ENCODE measurements at regions not wholly inside any gene's neighbourhood (a gene's known extent, or its start where the extent isn't known, plus 50 kb on each side); places are given as distances from the start of the nearest gene placed in this dataset.

DNA sequence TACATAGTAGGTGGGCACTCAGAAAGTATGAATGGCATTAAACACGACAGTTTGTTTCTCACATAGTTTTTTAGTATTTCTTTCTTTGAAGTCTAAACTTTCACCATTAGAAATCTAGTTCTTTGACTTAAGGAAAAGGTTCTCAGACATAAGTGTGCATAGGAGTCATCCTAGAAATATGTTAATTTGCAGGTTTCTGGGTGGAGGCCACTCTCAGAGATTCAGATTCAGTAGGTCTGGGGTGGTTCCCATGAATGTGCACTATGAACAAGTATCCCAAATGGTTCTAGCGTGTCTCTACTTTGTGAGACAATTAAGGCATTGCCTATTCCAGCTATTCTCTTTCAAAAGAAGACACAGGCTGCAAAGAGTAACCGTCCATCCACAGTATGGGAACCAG, 119.3 kb downstream of the NGF start:
- in situ Hi-C loops (cut with MboI; ENCODE audit: low sequenced_read_pairs) = no loop called here
- Histone ChIP-seq H2AK9ac (replicated peaks; ENCODE audit: low read depth, low read length, poor library complexity) (no peak overlapping the region), H3K79me1 (ENCODE audit: low read depth in 1 of 2, low read length in 2 of 2) (no peaks in the 10 kb centered on the region), H4K91ac (ENCODE audit: insufficient read depth, low read depth, low read length) (no peak overlapping the region), H2AFZ (replicated peaks; ENCODE audit: low read length, poor library complexity) (no peak overlapping the region), H3K9ac (ENCODE audit: low read depth, low read length) (no peak overlapping the region), H2BK20ac (ENCODE audit: low read depth, low read length) (no peak overlapping the region), H2AK5ac (ENCODE audit: low read depth, low read length) (no peak overlapping the region), H3K27me3 (ENCODE audit: control insufficient read depth, insufficient read depth, low read length) (no peaks in the 10 kb centered on the region), H3K14ac (replicated peaks; ENCODE audit: low read depth, low read length) (no peak overlapping the region), H3K4me1 (ENCODE audit: control insufficient read depth, insufficient read depth, low read length) (peaks cover 4% of the 10 kb centered on the region; the same call in 1 of the 2 replicates), H3K27ac (ENCODE audit: insufficient read depth, low read length) (no peak overlapping the region), H3K4ac (ENCODE audit: low read depth, low read length) (0 out of 2 replicates have a peak overlapping the region, but pooled peaks have one; percentile 5), H4K20me1 (ENCODE audit: insufficient read depth, low read length) (no peaks in the 10 kb centered on the region), H3K18ac (ENCODE audit: low read depth, low read length) (no peak overlapping the region), H3K36me3 (ENCODE audit: control insufficient read depth, insufficient read depth, low read length) (no peaks in the 10 kb centered on the region), H4K5ac (ENCODE audit: low read depth, low read length) (no peak overlapping the region), H3K4me2 (ENCODE audit: low read depth, low read length) (no peak overlapping the region), H3K56ac (ENCODE audit: extremely low read depth, insufficient read depth, low read length) (no peak overlapping the region), H2BK5ac (ENCODE audit: low read depth, low read length, poor library complexity, severe bottlenecking) (no peak overlapping the region), H2BK15ac (ENCODE audit: low read depth, low read length) (no peak overlapping the region), H4K8ac (ENCODE audit: low read depth in 2 of 2, low read length in 2 of 2) (no peak overlapping the region), H3K23ac (ENCODE audit: low read depth, low read length) (no peak overlapping the region), H3K9me3 (ENCODE audit: control insufficient read depth, insufficient read depth, low read length) (no peaks in the 10 kb centered on the region), H3K9me1 (ENCODE audit: insufficient read depth, low read length) (0 out of 2 replicates have a peak, but pooled peaks cover 2% of the 10 kb centered on the region), H3K4me3 (ENCODE audit: insufficient read depth, low read depth, low read length) (no peak overlapping the region), H2BK120ac (ENCODE audit: low read depth, low read length) (no peak overlapping the region)
- ChIA-PET CTCF (no interaction called here), POLR2A (ENCODE audit: unreplicated experiment) (no interaction called here)
- WGBS, 2 experiments (ENCODE audit: extremely low coverage in 2 of 2, insufficient read length in 1 of 2) = 100% methylated on average over 1 of the region's 3 CpGs; no CpG with 5 or more reads in 1 of the 2 experiments
- intact Hi-C loops (cut with micrococcal nuclease) = no loop called here
- BruUV-seq (replicated peaks) = no TSS peak
- no peak for DNase-seq
- TF ChIP-seq CHD1 (IDR thresholded peaks at IDR 0.05; ENCODE audit: low read depth, low read length) = no peak
- no peak for TF ChIP-seq RAD21 (IDR thresholded peaks at IDR 0.05; ENCODE audit: low read length)
- TF ChIP-seq CEBPB (IDR thresholded peaks at IDR 0.05; ENCODE audit: low read depth, low read length) = no peak
- TF ChIP-seq MAFK (IDR thresholded peaks at IDR 0.05; ENCODE audit: low read depth, low read length) = no peak
- no peak for TF ChIP-seq POLR2A (IDR thresholded peaks at IDR 0.05; ENCODE audit: low read depth, low read length)
- no peak for TF ChIP-seq RFX5 (IDR thresholded peaks at IDR 0.05; ENCODE audit: low read depth, low read length)
- TF ChIP-seq, protein P1, sequence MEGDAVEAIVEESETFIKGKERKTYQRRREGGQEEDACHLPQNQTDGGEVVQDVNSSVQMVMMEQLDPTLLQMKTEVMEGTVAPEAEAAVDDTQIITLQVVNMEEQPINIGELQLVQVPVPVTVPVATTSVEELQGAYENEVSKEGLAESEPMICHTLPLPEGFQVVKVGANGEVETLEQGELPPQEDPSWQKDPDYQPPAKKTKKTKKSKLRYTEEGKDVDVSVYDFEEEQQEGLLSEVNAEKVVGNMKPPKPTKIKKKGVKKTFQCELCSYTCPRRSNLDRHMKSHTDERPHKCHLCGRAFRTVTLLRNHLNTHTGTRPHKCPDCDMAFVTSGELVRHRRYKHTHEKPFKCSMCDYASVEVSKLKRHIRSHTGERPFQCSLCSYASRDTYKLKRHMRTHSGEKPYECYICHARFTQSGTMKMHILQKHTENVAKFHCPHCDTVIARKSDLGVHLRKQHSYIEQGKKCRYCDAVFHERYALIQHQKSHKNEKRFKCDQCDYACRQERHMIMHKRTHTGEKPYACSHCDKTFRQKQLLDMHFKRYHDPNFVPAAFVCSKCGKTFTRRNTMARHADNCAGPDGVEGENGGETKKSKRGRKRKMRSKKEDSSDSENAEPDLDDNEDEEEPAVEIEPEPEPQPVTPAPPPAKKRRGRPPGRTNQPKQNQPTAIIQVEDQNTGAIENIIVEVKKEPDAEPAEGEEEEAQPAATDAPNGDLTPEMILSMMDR (conservative IDR thresholded peaks at IDR 0.05; ENCODE audit: low read depth, low read length) = no peak
- no peak for TF ChIP-seq FOS (IDR thresholded peaks at IDR 0.05; ENCODE audit: low read depth, low read length)
- no peak for TF ChIP-seq MXI1 (IDR thresholded peaks at IDR 0.05; ENCODE audit: borderline replicate concordance, low read depth, low read length)
- dilution Hi-C loops (cut with HindIII; ENCODE audit: low sequenced_read_pairs, unreplicated experiment) = no loop called here
- no peak for ATAC-seq (ENCODE audit: low read depth)
